ENCODE measurements at regions not wholly inside any gene's neighbourhood (a gene's known extent, or its start where the extent isn't known, plus 50 kb on each side); places are given as distances from the start of the nearest gene placed in this dataset.
"Not testable (repeated sequence)": the region's sequence is repeated elsewhere in the genome, so short reads cannot be mapped to it uniquely, and the experiment has no call there.

GRCh38 chr5:109630093-109630492, 59.6 kb upstream of the MAN2A1 start:
- no peak for DNase-seq

GRCh38 chr5:109628591-109628990, 61.1 kb upstream of the MAN2A1 start:
- DNase-seq = no peak

DNA sequence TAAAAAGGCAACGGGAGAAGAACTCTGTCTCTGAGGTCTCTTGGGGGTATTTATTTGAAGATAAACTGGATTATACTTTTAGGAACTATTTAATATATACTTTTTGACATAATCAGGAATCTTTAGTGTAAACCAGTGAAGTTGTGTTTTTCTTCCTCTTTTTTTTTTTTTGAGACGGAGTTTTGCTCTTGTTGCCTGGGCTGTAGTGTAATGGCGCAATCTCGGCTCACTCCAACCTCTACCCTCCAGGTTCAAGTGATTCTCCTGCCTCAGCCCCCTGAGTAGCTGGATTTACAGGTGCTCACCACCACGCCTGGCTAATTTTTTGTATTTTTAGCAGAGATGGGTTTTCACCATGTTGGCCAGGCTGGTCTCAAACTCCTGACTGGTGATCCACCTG, 68.5 kb upstream of the MAN2A1 start:
- DNase-seq = not testable (repeated sequence)

GRCh38 chr5:109620651-109621050, 69.1 kb upstream of the MAN2A1 start:
- no peak for DNase-seq

DNA sequence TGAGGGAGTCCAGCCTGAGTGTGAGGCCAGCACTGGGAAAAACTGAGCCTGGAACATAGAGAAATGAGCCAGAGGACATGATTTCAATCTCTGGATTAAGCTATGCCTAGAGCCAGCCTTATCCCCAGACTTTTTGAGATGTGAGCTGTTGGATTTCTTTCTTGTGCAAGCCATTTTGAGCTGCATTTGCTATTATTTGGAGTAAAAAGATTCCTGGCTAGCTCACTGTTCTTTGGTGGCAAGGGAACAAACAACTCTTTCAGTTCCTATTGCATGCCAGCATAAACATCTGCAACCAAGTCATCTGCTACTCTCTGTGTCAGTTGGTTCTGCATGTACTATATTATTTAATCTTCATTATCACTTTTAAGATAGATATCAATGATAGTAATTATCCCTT, 70.1 kb upstream of the MAN2A1 start:
- no peak for DNase-seq

DNA sequence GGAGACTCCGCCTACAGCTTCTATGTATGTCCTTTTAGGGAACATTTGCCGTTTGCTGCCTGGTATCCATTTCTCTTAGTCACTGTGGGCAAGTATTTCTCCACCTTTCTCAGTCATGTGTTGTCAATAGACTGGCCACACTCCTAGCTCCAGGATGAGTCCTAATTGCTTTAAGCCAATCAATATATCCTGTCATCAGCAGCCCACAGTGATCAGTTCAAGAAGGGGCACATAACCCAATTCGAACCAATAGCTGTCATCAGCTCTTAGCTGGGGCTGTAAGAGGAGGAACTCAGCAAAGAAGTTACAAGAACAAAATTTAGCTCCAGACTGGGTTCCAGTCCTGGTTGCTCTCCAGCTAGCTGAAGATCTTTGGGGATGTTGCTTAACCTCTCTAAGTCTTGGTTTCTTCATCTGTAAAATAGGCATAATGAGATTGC, 70.7 kb upstream of the MAN2A1 start:
- DNase-seq = no peak

DNA sequence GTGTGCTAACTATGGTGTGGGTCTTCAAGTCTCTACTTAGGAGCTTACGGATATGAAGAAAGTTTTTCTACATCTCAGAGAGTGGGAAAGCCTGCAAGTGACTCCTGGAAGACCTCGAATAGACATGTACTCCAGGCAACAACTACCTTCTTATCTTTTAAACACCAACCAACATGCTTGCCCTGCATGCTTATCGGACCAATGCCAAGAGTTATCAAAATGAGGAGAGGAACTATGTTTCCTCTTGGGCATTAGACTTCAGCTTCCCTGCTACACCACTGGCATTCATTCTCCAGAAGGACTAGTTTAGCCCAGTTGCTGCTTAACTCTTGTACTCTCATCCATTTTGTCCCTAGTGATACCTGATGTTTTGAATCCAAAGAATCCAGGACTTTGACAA, 74.7 kb upstream of the MAN2A1 start:
- DNase-seq = no peak

GRCh38 chr5:109614301-109614700, 75.4 kb upstream of the MAN2A1 start:
- DNase-seq = no peak

DNA sequence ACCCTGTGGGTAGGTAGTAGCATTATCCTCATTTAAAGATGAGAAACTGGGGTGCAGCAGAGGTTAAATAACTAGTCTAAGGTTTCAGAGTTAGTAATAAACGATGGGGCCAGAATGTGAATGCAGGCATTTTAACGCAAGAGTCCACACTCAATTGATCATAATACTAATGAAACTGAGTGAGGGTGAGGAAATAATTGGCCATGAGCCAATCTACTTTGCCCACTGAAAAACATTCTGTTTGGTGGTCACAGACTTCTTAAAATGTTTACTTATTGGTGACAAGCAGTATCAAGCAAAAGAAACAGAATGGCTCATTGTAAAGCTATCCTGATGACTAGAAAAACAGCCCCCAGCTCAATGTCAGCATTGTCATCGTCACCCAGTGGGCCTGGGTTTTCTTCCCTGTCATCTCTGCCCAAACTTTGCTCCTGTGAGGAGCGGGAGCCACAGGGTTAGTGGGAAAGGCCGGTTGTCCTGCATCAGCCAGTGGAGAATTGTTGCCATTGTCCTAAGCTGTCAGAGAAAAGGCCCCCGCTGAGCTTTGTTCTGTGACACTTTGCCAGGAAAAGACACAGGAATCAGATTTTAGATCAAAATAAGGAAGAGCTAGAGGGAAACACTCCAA, 77.3 kb upstream of the MAN2A1 start:
- DNase-seq = no peak

GRCh38 chr5:109611505-109611904, 78.2 kb upstream of the MAN2A1 start:
- DNase-seq = no peak

DNA sequence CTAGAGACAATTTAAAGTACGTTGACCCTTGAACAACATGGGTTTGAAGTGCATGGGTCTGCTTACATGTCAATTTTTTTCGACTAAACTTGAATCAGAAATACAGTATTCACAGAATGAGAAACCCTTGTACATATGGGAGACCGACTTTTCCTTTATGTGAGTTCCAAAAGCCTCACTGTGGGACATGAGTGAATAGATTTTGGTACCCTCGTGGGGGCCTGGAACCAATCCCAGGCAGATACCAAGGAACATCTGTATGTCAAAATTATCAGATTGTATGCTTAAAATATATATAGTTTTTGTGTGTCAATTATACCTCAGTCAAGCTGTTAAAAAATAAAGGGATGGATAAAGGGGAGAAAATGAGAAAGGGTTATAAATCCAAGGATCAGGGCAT, 78.7 kb upstream of the MAN2A1 start:
- no peak for DNase-seq

- DNase-seq = no peak
Observed at GRCh38 chr5:109610581-109610980, 79.1 kb upstream of the MAN2A1 start.

DNA sequence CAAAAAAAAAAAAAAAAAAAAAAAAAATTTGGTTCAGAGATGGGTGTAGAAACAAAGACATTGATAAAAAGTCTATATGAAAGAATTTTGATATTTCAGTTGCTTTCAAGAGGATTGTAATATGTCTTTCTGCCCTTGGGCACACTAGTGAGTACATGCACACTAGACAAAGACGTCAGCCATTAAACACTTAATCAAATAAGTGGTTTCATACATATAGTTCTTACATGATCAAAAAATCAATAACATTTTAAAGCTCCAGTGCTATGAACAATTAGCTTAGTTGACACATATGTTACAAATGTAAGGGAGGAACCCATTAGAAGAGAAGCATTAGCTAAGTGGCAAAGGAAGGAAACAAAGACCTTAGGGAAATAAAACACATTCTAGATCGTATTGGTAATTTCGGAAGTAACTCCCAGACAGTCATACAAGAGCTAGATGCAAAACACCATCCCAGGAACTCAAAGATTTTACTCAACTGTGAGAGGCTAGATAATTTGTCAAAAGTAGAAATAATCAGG, 84.5 kb upstream of the MAN2A1 start:
- DNase-seq = no peak

DNA sequence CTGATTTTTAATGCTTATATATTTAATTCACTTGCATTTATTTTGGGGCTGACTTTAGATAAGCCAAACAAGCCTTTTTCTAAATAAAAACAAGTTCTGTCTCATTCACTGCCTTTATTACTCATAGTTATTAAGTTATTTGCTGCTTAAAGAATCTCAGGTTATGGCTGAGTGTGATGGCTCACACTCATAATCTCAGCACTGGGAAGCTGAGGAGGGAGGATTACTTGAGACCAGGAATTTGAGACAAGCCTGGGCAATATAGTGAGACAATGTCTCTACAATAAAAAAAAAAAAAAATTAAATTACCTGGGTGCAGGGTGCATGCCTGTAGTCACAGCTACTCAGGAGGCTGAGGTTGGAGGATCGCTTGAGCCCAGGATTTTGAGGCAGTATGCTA, 85.0 kb upstream of the MAN2A1 start:
- no peak for DNase-seq

DNA sequence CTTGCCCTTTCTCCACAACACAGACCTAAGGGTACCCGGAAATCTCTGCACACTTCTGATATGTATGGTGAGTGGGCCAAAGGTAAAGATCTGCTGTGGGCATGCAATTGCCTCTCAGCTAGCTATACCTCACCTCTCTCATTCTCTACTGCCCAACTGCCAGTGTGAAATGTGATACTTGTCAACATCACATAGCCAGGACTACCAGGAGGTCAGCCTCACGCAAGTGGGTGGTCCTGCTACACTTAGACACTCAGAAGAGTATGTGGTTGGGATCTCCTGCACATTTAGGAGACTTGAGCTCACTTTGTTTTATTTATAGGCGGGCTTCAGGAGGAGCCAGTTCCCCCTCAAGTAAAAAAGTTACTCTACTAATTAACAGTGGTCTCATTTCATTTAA, 88.0 kb upstream of the MAN2A1 start:
- DNase-seq = no peak

DNA sequence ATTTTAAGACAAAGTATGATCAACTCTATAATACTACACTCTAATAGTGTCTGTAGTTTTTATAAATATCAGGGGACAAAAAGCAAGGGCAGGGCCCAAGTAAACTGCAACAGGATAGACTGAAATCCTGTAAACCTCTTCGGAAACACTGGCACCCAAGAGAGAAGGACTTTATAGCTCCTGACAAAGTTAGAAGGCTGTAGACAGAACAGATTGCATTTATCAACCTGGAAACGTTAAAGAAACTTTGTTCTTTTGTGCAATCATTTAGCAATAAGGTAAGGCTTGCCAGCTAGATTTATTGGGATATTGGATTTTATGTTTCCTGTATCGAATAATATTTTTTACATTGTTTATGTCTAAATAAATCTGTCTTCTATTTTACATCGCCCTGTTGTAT, 91.8 kb upstream of the MAN2A1 start:
- no peak for DNase-seq

- no peak for DNase-seq
Observed at GRCh38 chr5:109594217-109594616, 95.5 kb upstream of the MAN2A1 start.

GRCh38 chr5:109590799-109591198, 98.9 kb upstream of the MAN2A1 start:
- no peak for DNase-seq

DNA sequence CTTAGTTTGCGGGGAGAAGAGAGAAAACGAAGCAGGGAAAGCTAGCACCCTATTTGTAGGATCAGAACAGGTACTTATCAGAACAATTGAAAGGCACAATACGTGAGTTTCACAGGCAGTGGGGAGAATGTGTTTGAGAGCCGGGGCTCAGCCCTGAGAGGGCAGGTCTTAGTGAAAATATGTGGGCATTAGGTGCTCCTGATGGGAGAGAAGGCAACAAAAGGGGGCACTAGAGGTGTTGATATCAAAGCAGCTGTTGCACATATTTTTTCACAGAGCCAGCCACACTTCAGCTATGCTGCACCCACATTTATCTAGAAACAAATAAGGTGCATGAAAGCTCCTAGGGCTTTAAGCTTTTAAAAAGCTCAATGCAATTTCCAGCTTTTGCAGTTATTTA, 99.7 kb upstream of the MAN2A1 start:
- no peak for DNase-seq

DNA sequence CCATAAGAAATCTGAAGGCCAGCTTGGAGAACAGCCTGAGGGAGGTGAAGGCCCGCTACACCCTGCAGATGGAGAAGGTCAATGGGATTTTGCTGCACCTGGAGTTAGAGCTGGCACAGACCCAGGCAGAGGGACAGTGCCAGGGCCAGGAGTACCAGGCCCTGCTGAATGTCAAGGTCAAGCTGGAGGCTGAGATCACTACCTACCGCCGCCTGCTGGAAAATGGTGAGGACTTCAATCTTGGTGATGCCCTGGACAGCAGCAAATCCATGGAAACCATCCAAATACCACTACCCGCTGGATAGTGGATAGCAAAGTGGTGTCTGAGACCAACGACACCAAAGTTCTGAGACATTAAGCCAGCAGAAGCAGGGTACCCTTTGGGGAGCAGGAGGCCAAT, 100.5 kb upstream of the MAN2A1 start:
- DNase-seq = no peak

GRCh38 chr5:109588281-109589035, 101.3 kb upstream of the MAN2A1 start:
- DNase-seq = no peak

- DNase-seq = no peak
Observed at GRCh38 chr5:109584986-109585599, 104.6 kb upstream of the MAN2A1 start.

GRCh38 chr5:109580225-109580624, 109.5 kb upstream of the MAN2A1 start:
- no peak for DNase-seq

GRCh38 chr5:109575506-109575905, 114.2 kb upstream of the MAN2A1 start:
- DNase-seq = no peak

All from NCI-H2107 (cell line).